Endothelial cell of umbilical vein (primary cell): ENCODE measurements at regions not wholly inside any gene's neighbourhood (a gene's known extent, or its start where the extent isn't known, plus 50 kb on each side); places are given as distances from the start of the nearest gene placed in this dataset.

Experiments
- BruUV-seq: library from RNA; stranded (reverse); fragments of 400-500 nt; replicated peaks from 2 replicates; lab custom pipeline; 2021; lab: Mats Ljungman, UMichigan
- CTCF ChIA-PET: fragments of 300-600, 350-600 bp; sonication (Branson Sonifier 250); formaldehyde crosslinking; loops from one replicate; lab custom pipeline; 2021; ENCODE audit warnings: antibody characterized with exemption, inconsistent platforms; lab: Charles Lee
- POLR2A ChIA-PET: fragments of 300-600, 350-600 bp; sonication (Branson Sonifier 250); formaldehyde crosslinking; loops from one replicate; lab custom pipeline; 2021; ENCODE audit warnings: antibody characterized with exemption, inconsistent platforms; lab: Charles Lee
- DNase-seq: peaks from one replicate; pipeline ENCODE4 v3.0.0-alpha.2; 2011; ENCODE audit warnings: low read depth, low spot score
- FAIRE-seq: peaks from 2 replicates; lab custom pipeline; 2011; peaks lifted over from hg19 to GRCh38; lab: Jason Lieb, UNC
- H2AFZ ChIP-seq: 2 replicates; pipeline ENCODE4 v1.6.0; 2012; ENCODE audit warnings: low read depth, low read length, control low read depth, inconsistent platforms
- H3K27ac ChIP-seq: 2 replicates; pipeline ENCODE4 v1.5.1; 2011; ENCODE audit warnings: low read depth, mild to moderate bottlenecking, control low read depth, low read length, moderate library complexity; ENCODE audit not compliant: insufficient read depth
- H3K27me3 ChIP-seq, 2 experiments: 2 replicates each; pipeline versions ENCODE4 v1.6.0 to v1.6.1; 2011; ENCODE audit warnings: low read length in 2 of 2, mixed read lengths in 1 of 2; ENCODE audit not compliant: control insufficient read depth in 2 of 2, insufficient read depth in 2 of 2
- H3K36me3 ChIP-seq, 2 experiments: 2 replicates in 1 of 2; 3 replicates in 1 of 2; pipeline ENCODE4 v1.5.1; 2011; ENCODE audit warnings: low read length in 2 of 2, mild to moderate bottlenecking in 1 of 2, moderate library complexity in 1 of 2; ENCODE audit not compliant: control insufficient read depth in 2 of 2, insufficient read depth in 2 of 2; ENCODE audit errors: extremely low read depth in 1 of 2
- H3K4me1 ChIP-seq: 3 replicates; pipeline ENCODE4 v1.5.1; 2011; ENCODE audit warnings: mild to moderate bottlenecking, low read length; ENCODE audit not compliant: control insufficient read depth, insufficient read depth; ENCODE audit errors: extremely low read depth
- H3K4me2 ChIP-seq: 2 replicates; pipeline ENCODE4 v1.6.1; 2011; ENCODE audit warnings: low read length, control low read depth, mixed read lengths; ENCODE audit not compliant: insufficient read depth
- H3K4me3 ChIP-seq, 3 experiments: fragments of 200-600 bp in 1 of 3; sonication (generic), shearing (Covaris generic) in 1 of 3; replicated peaks in 1 of 3; 2 replicates each; pipeline ENCODE4 v1.5.1; 2011 to 2016; ENCODE audit warnings: control low read depth in 3 of 3, low read length in 3 of 3, mild to moderate bottlenecking in 2 of 3, inconsistent platforms in 1 of 3, low read depth in 1 of 3, moderate library complexity in 1 of 3; ENCODE audit not compliant: insufficient read depth in 1 of 3
- H3K79me2 ChIP-seq: 2 replicates; pipeline ENCODE4 v1.6.0; 2012; ENCODE audit warnings: low read length, inconsistent platforms; ENCODE audit not compliant: control insufficient read depth, insufficient read depth
- H3K9ac ChIP-seq: replicated peaks from 2 replicates; pipeline ENCODE3; 2011; ENCODE audit warnings: low read length, control low read depth; ENCODE audit not compliant: insufficient read depth; ENCODE audit errors: extremely low read depth
- H3K9me1 ChIP-seq: replicated peaks from 3 replicates; pipeline ENCODE4 v1.6.0; 2011; ENCODE audit warnings: mild to moderate bottlenecking, low read length; ENCODE audit not compliant: control insufficient read depth, insufficient read depth; ENCODE audit errors: extremely low read depth
- H3K9me3 ChIP-seq: replicated peaks from 2 replicates; pipeline ENCODE4 v1.5.1; 2012; ENCODE audit warnings: low read length, inconsistent platforms; ENCODE audit not compliant: control insufficient read depth, insufficient read depth
- H4K20me1 ChIP-seq: replicated peaks from 2 replicates; pipeline ENCODE3; 2011; ENCODE audit warnings: mild to moderate bottlenecking, low read length; ENCODE audit not compliant: control insufficient read depth, insufficient read depth; ENCODE audit errors: extremely low read depth
- CTCF ChIP-seq, 2 donors: IDR thresholded peaks; 1 replicate in 1 of 2; 2 replicates in 1 of 2; pipeline ENCODE4 v1.5.1; 2011; ENCODE audit warnings: low read length in 2 of 2, mild to moderate bottlenecking in 2 of 2, moderate library complexity in 2 of 2, control low read depth in 1 of 2, inconsistent platforms in 1 of 2, low read depth in 1 of 2; ENCODE audit not compliant: insufficient read depth in 1 of 2; ENCODE audit errors: extremely low read depth in 1 of 2
- EZH2 ChIP-seq: IDR thresholded peaks from 2 replicates; pipeline ENCODE4 v1.6.1; 2012; ENCODE audit warnings: borderline replicate concordance, low read depth, mild to moderate bottlenecking, moderate library complexity, low read length, inconsistent platforms; ENCODE audit not compliant: severe bottlenecking
- FOS ChIP-seq: IDR thresholded peaks from 2 replicates; pipeline ENCODE4 v1.6.1; 2011; ENCODE audit warnings: mild to moderate bottlenecking, low read length, moderate library complexity, borderline replicate concordance; ENCODE audit not compliant: insufficient read depth
- GATA2 ChIP-seq: IDR thresholded peaks from 2 replicates; pipeline ENCODE4 v1.7.0; 2011; ENCODE audit warnings: low read depth, mild to moderate bottlenecking, moderate library complexity, mixed read lengths, low read length; ENCODE audit not compliant: insufficient read length, insufficient read depth
- JUN ChIP-seq: IDR thresholded peaks from 2 replicates; pipeline ENCODE4 v1.6.1; 2011; ENCODE audit warnings: borderline replicate concordance, low read depth; ENCODE audit not compliant: insufficient read length, insufficient read depth
- MYC ChIP-seq: IDR thresholded peaks from one replicate; pipeline ENCODE4 v1.6.1; 2011; ENCODE audit warnings: mild to moderate bottlenecking, low read depth, low read length
- POLR2A ChIP-seq: IDR thresholded peaks from 2 replicates; pipeline ENCODE4 v1.6.1; 2012; ENCODE audit warnings: low read depth, mild to moderate bottlenecking, control low read depth, low read length
- POLR2AphosphoS5 ChIP-seq: IDR thresholded peaks from 2 replicates; pipeline ENCODE4 v1.6.1; 2012; ENCODE audit warnings: low read depth, mild to moderate bottlenecking, control low read depth, low read length, moderate library complexity; ENCODE audit not compliant: insufficient read depth
- dilution Hi-C: fragments of 300-500 bp; cut with MboI; formaldehyde crosslinking; loops from one replicate; pipeline ENCODE4 v1.15.0; 2019; ENCODE audit warnings: low sequenced_read_pairs; ENCODE audit not compliant: extremely low pct_ligation_motif_present
- intact Hi-C: fragments of 100-400 bp; cut with micrococcal nuclease; formaldehyde crosslinking; loops from one replicate; pipeline ENCODE4 v1.10.0; 2022
- TF ChIP-seq, protein P1 (sequence below): IDR thresholded peaks from 2 replicates; pipeline ENCODE4 v1.6.1; 2011; ENCODE audit not compliant: insufficient read depth, insufficient read length

GRCh38 chr5:84796399-84796798 lies 411.7 kb upstream of the EDIL3 start:
- dilution Hi-C loops: no loop called here
- Histone ChIP-seq H3K4me3 (no peak overlapping the region), H3K27me3 (no peaks in the 10 kb centered on the region), H3K4me2 (no peak overlapping the region), H3K79me2 (no peaks in the 10 kb centered on the region), H3K36me3 (no peaks in the 10 kb centered on the region), H3K9me1 (no peaks in the 10 kb centered on the region), H3K9ac (no peak overlapping the region), H4K20me1 (no peaks in the 10 kb centered on the region), H3K27ac (no peak overlapping the region), H2AFZ (no peak overlapping the region), H3K9me3 (no peaks in the 10 kb centered on the region), H3K4me1 (no peaks in the 10 kb centered on the region)
- no peak for DNase-seq
- CTCF ChIA-PET: no interaction called here
- TF ChIP-seq MYC (no peak), GATA2 (no peak), JUN (no peak), EZH2 (no peak), POLR2AphosphoS5 (no peak), FOS (no peak), POLR2A (no peak), CTCF (IDR thresholded peaks at IDR 0.05; ENCODE audit: extremely low read depth in 1 of 2, insufficient read depth in 1 of 2, low read depth in 1 of 2, low read length in 2 of 2) (no peak)
- TF ChIP-seq, protein P1, sequence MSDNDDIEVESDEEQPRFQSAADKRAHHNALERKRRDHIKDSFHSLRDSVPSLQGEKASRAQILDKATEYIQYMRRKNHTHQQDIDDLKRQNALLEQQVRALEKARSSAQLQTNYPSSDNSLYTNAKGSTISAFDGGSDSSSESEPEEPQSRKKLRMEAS: no peak
- intact Hi-C loops: no loop called here
- no TSS peak for BruUV-seq
- no peak for FAIRE-seq
- POLR2A ChIA-PET: no interaction called here
